HepG2 (cell line): ENCODE measurements at regions not wholly inside any gene's neighbourhood (a gene's known extent, or its start where the extent isn't known, plus 50 kb on each side); places are given as distances from the start of the nearest gene placed in this dataset.
A peak's percentile ranks its signal among the peaks of the same experiment; 100 is the strongest.

ENCODE experiments used
- ATAC-seq: fragments of 200-7000 bp; cut with Tn5 transposase; 3 replicates; pipeline ENCODE4 v1.9.1; 2020; ENCODE audit warnings: mild to moderate bottlenecking, moderate library complexity
- BruUV-seq: library from RNA; stranded (reverse); fragments of 400-500 nt; replicated peaks from 2 replicates; lab custom pipeline; 2021; lab: Mats Ljungman, UMichigan
- CTCF ChIA-PET: fragments of 300-600 bp; formaldehyde crosslinking; extraction: SDS; loops from one replicate; lab custom pipeline; 2021; ENCODE audit warnings: low total read pairs, inconsistent platforms, low intra/inter-chr PET ratio; lab: Yijun Ruan, JAX
- POLR2A ChIA-PET: fragments of 350-600 bp; sonication (Branson Sonifier 250); formaldehyde crosslinking; loops from one replicate; lab custom pipeline; 2020; ENCODE audit warnings: antibody characterized with exemption, inconsistent platforms; lab: Yijun Ruan, JAX
- DNase-seq: peaks from one replicate; pipeline ENCODE4 v3.0.0-alpha.2; 2015; ENCODE audit warnings: low spot score
- FAIRE-seq: peaks from 3 replicates; lab custom pipeline; 2011; peaks lifted over from hg19 to GRCh38; lab: Jason Lieb, UNC
- H2AFZ ChIP-seq: one replicate; pipeline ENCODE4 v1.6.1; 2011; ENCODE audit warnings: low read length, inconsistent platforms
- H3K27ac ChIP-seq: fragments of 300-600 bp; 3 replicates; pipeline ENCODE4 v1.8.0; 2011; ENCODE audit warnings: mixed run types, mild to moderate bottlenecking, mixed read lengths, low read length, inconsistent platforms; ENCODE audit not compliant: insufficient read depth; ENCODE audit errors: extremely low read length
- H3K27me3 ChIP-seq, 2 experiments: fragments of 200-600 bp in 1 of 2; 2 replicates in 1 of 2; 3 replicates in 1 of 2; pipeline versions ENCODE4 v1.6.0 to v1.8.0; 2011; ENCODE audit warnings: low read length in 2 of 2, mild to moderate bottlenecking in 2 of 2, moderate library complexity in 2 of 2, inconsistent platforms in 1 of 2; ENCODE audit not compliant: insufficient read depth in 2 of 2, control insufficient read depth in 1 of 2
- H3K36me3 ChIP-seq, 2 experiments: fragments of 200-600 bp in 1 of 2; replicated peaks in 1 of 2; 2 replicates in 1 of 2; 3 replicates in 1 of 2; pipeline versions ENCODE4 v1.5.1 to v1.8.0; 2011; ENCODE audit warnings: low read length in 2 of 2, inconsistent platforms in 1 of 2; ENCODE audit not compliant: insufficient read depth in 2 of 2, control insufficient read depth in 1 of 2
- H3K4me1 ChIP-seq: 2 replicates; pipeline ENCODE4 v1.5.1; 2012; ENCODE audit warnings: low read length, inconsistent platforms; ENCODE audit not compliant: insufficient read depth
- H3K4me2 ChIP-seq: 2 replicates; pipeline ENCODE4 v1.6.0; 2011; ENCODE audit warnings: low read depth, low read length, inconsistent platforms
- H3K4me3 ChIP-seq, 3 experiments: fragments of 200-600 bp in 1 of 3; sonication (generic), shearing (Covaris generic) in 1 of 3; replicated peaks in 1 of 3; 2 replicates each; pipeline ENCODE4 v1.5.1; 2011 to 2016; ENCODE audit warnings: low read length in 3 of 3, inconsistent platforms in 2 of 3, low read depth in 2 of 3, mild to moderate bottlenecking in 2 of 3, control low read depth in 1 of 3, mixed read lengths in 1 of 3; ENCODE audit not compliant: insufficient read depth in 1 of 3
- H3K79me2 ChIP-seq: one replicate; pipeline ENCODE4 v1.6.1; 2011; ENCODE audit warnings: low read length, inconsistent platforms; ENCODE audit not compliant: insufficient read depth
- H3K9ac ChIP-seq: 2 replicates; pipeline ENCODE4 v1.6.0; 2011; ENCODE audit warnings: mild to moderate bottlenecking, low read depth, low read length, inconsistent platforms; ENCODE audit not compliant: insufficient read depth
- H3K9me3 ChIP-seq: 2 replicates; pipeline ENCODE4 v1.5.1; 2012; ENCODE audit warnings: mild to moderate bottlenecking, low read length
- H4K20me1 ChIP-seq: 2 replicates; pipeline ENCODE4 v1.6.0; 2011; ENCODE audit warnings: inconsistent platforms, mild to moderate bottlenecking, low read length, moderate library complexity; ENCODE audit not compliant: insufficient read depth
- DPF2 ChIP-seq: sonication (generic); formaldehyde crosslinking; IDR thresholded peaks from 2 replicates; pipeline ENCODE4 v1.4.0; 2020; ENCODE audit warnings: mild to moderate bottlenecking, low read depth, missing genetic modification reagents, borderline replicate concordance
- GLI4 ChIP-seq: sonication (generic); formaldehyde crosslinking; IDR thresholded peaks from 2 replicates; pipeline ENCODE4 v1.5.1; 2020; ENCODE audit warnings: missing genetic modification reagents, mild to moderate bottlenecking, moderate library complexity, borderline replicate concordance
- KAT2B ChIP-seq: fragments of 150-350 bp; IDR thresholded peaks from 2 replicates; pipeline ENCODE4 v1.6.1; 2014; ENCODE audit warnings: low read depth, low read length, borderline replicate concordance
- KLF9 ChIP-seq: IDR thresholded peaks from 2 replicates; pipeline ENCODE4 v1.6.1; 2016; ENCODE audit warnings: low read depth
- MBD4 ChIP-seq: IDR thresholded peaks from 2 replicates; pipeline ENCODE4 v1.6.1; 2012; ENCODE audit warnings: low read length, inconsistent platforms, borderline replicate concordance
- RFX3 ChIP-seq: IDR thresholded peaks from 2 replicates; pipeline ENCODE4 v1.6.1; 2016; ENCODE audit warnings: missing biosample characterization, missing genetic modification reagents
- SSRP1 ChIP-seq: IDR thresholded peaks from 2 replicates; pipeline ENCODE4 v1.6.1; 2016; ENCODE audit warnings: control low read depth
- STAG1 ChIP-seq: sonication (generic); formaldehyde crosslinking; IDR thresholded peaks from 2 replicates; pipeline ENCODE4 v1.4.0; 2020; ENCODE audit warnings: missing genetic modification reagents
- ZBTB21 ChIP-seq: sonication (generic); formaldehyde crosslinking; IDR thresholded peaks from 2 replicates; pipeline ENCODE4 v1.4.0; 2020; ENCODE audit warnings: missing genetic modification reagents
- ZNF251 ChIP-seq: sonication (generic); formaldehyde crosslinking; IDR thresholded peaks from 2 replicates; pipeline ENCODE4 v1.9.0; 2021; ENCODE audit warnings: mild to moderate bottlenecking, missing genetic modification reagents
- ZNF441 ChIP-seq: sonication (generic); formaldehyde crosslinking; IDR thresholded peaks from 2 replicates; pipeline ENCODE4 v1.7.0; 2021; ENCODE audit warnings: missing genetic modification reagents, borderline replicate concordance
- WGBS: methylation state at CpG from one replicate; pipeline ENCODE4 v1.1.6; 2017; ENCODE audit warnings: low lambda C conversion rate; 5-methylcytosine and 5-hydroxymethylcytosine counted together
- in situ Hi-C: cut with HindIII; loops from 2 replicates; pipeline ENCODE4 v1.10.0; 2017; ENCODE audit warnings: low pct_unique_long_range_greater_than_20kb; ENCODE audit not compliant: extremely low pct_ligation_motif_present
- intact Hi-C: fragments of 100-400 bp; cut with micrococcal nuclease; formaldehyde crosslinking; loops from one replicate; pipeline ENCODE4 v1.10.0; 2022; ENCODE audit not compliant: unreplicated experiment
- TF ChIP-seq, protein P1 (sequence below): sonication (generic); formaldehyde crosslinking; IDR thresholded peaks from 2 replicates; pipeline ENCODE4 v1.4.0; 2020; ENCODE audit warnings: missing genetic modification reagents
- TF ChIP-seq, protein P2 (sequence below): sonication (generic); formaldehyde crosslinking; IDR thresholded peaks from 2 replicates; pipeline ENCODE4 v1.4.0; 2020; ENCODE audit warnings: mild to moderate bottlenecking, missing genetic modification reagents
- TF ChIP-seq, protein P3 (sequence below): IDR thresholded peaks from 2 replicates; pipeline ENCODE4 v1.6.1; 2016; ENCODE audit warnings: mild to moderate bottlenecking
- TF ChIP-seq, protein P4 (sequence below): sonication (generic); formaldehyde crosslinking; IDR thresholded peaks from 2 replicates; pipeline ENCODE4 v1.4.0; 2020; ENCODE audit warnings: missing genetic modification reagents, borderline replicate concordance

DNA sequence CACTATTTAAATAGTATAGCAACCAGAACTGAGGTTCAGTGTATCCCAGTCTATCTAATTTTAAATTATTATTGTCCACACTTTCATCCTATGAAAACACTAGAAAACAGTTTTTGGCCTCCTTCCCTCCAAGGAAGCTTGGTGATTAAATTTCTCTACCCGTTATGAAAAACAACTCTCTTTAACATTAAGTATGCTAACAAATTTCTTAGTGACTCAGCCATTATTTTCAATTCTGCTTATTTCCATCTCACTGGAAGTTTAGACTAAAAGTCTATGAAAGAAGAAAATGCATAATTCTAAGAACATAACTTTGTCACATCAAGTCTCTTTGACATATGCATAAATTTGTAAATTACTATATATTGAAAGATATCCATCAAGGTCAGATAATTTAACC, 185.2 kb downstream of the NSUN3 start (continued):
- TF ChIP-seq, protein P1, sequence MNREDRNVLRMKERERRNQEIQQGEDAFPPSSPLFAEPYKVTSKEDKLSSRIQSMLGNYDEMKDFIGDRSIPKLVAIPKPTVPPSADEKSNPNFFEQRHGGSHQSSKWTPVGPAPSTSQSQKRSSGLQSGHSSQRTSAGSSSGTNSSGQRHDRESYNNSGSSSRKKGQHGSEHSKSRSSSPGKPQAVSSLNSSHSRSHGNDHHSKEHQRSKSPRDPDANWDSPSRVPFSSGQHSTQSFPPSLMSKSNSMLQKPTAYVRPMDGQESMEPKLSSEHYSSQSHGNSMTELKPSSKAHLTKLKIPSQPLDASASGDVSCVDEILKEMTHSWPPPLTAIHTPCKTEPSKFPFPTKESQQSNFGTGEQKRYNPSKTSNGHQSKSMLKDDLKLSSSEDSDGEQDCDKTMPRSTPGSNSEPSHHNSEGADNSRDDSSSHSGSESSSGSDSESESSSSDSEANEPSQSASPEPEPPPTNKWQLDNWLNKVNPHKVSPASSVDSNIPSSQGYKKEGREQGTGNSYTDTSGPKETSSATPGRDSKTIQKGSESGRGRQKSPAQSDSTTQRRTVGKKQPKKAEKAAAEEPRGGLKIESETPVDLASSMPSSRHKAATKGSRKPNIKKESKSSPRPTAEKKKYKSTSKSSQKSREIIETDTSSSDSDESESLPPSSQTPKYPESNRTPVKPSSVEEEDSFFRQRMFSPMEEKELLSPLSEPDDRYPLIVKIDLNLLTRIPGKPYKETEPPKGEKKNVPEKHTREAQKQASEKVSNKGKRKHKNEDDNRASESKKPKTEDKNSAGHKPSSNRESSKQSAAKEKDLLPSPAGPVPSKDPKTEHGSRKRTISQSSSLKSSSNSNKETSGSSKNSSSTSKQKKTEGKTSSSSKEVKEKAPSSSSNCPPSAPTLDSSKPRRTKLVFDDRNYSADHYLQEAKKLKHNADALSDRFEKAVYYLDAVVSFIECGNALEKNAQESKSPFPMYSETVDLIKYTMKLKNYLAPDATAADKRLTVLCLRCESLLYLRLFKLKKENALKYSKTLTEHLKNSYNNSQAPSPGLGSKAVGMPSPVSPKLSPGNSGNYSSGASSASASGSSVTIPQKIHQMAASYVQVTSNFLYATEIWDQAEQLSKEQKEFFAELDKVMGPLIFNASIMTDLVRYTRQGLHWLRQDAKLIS (CRISPR knock-in tag), result no peak

DNA sequence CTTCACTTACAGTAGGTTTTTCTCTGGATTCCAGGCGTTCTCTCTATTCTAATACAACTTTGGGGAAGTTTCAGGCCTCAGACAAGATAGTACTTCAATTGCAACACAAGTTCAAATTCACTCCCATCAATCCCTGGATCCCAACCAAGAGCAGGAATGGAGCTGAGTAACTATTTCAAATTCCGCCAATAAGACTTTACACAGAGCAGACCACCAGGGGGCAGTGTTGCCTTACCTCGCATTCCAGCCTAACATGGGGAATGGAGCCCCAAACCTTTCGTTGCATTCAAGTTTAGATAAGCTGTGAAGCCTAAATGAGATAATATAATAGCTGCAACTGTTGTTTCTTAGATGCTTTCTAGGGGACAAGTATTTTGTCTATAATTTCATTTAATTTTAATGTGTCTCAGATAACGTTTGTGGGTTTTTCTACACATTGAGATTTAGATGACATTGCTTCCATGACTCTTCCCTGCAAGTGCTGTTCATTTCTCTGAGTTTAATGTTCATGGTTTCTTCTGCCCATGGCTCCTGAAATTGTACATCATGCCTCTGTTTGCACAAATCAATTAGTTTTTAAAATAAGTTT, 186.7 kb downstream of the NSUN3 start:
- FAIRE-seq (peak; percentile 81), ATAC-seq (peak; percentile 90), DNase-seq (peak; percentile 44)
- POLR2A ChIA-PET, result no interaction called here
- no peaks in the 10 kb centered on the region for H3K79me2 ChIP-seq
- intact Hi-C loops (loop anchor here (1.0 to 10.0 kb wide), 5 partner anchors 37 to 933 kb away; no protein-coding TSS in a partner anchor), in situ Hi-C loops (no loop called here)
- no peaks in the 10 kb centered on the region for H3K9me3 ChIP-seq
- H3K27me3 ChIP-seq, result no peaks in the 10 kb centered on the region; a peak in 1 of 5 replicates
- H2AFZ ChIP-seq, result no peak overlapping the region
- H3K27ac ChIP-seq, result no peak overlapping the region
- CTCF ChIA-PET, result interaction anchor here (2.3 kb wide), 1 partner anchor 467 kb away, joined by 8 read pairs; no protein-coding TSS in a partner anchor
- 3% methylated on average over 5 of the region's 5 CpGs for WGBS
- 0 out of 2 replicates have a peak, but pooled peaks cover 10% of the 10 kb centered on the region for H3K4me1 ChIP-seq
- H3K4me3 ChIP-seq, result no peak overlapping the region
- no peak overlapping the region for H3K9ac ChIP-seq
- no peaks in the 10 kb centered on the region for H3K36me3 ChIP-seq
- no peaks in the 10 kb centered on the region for H4K20me1 ChIP-seq
- no peak overlapping the region for H3K4me2 ChIP-seq
- no TSS peak for BruUV-seq
- no peak for TF ChIP-seq KAT2B
- TF ChIP-seq, protein P2, sequence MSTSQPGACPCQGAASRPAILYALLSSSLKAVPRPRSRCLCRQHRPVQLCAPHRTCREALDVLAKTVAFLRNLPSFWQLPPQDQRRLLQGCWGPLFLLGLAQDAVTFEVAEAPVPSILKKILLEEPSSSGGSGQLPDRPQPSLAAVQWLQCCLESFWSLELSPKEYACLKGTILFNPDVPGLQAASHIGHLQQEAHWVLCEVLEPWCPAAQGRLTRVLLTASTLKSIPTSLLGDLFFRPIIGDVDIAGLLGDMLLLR (CRISPR knock-in tag), result no peak
- TF ChIP-seq SSRP1, result no peak
- TF ChIP-seq KLF9 (CRISPR knock-in tag), result no peak
- TF ChIP-seq GLI4 (CRISPR knock-in tag), result no peak
- TF ChIP-seq ZBTB21 (CRISPR knock-in tag), result no peak
- TF ChIP-seq, protein P3, sequence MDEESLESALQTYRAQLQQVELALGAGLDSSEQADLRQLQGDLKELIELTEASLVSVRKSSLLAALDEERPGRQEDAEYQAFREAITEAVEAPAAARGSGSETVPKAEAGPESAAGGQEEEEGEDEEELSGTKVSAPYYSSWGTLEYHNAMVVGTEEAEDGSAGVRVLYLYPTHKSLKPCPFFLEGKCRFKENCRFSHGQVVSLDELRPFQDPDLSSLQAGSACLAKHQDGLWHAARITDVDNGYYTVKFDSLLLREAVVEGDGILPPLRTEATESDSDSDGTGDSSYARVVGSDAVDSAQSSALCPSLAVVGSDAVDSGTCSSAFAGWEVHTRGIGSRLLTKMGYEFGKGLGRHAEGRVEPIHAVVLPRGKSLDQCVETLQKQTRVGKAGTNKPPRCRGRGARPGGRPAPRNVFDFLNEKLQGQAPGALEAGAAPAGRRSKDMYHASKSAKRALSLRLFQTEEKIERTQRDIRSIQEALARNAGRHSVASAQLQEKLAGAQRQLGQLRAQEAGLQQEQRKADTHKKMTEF (CRISPR knock-in tag), result no peak
- no peak for TF ChIP-seq RFX3 (CRISPR knock-in tag)
- TF ChIP-seq STAG1 (CRISPR knock-in tag), result peak; percentile 87
- 0 out of 2 replicates have a peak, but pooled peaks have one; percentile 35 for TF ChIP-seq ZNF441
- no peak for TF ChIP-seq DPF2 (CRISPR knock-in tag)
- TF ChIP-seq MBD4, result no peak
- no peak for TF ChIP-seq ZNF251 (CRISPR knock-in tag)
- TF ChIP-seq, protein P4, sequence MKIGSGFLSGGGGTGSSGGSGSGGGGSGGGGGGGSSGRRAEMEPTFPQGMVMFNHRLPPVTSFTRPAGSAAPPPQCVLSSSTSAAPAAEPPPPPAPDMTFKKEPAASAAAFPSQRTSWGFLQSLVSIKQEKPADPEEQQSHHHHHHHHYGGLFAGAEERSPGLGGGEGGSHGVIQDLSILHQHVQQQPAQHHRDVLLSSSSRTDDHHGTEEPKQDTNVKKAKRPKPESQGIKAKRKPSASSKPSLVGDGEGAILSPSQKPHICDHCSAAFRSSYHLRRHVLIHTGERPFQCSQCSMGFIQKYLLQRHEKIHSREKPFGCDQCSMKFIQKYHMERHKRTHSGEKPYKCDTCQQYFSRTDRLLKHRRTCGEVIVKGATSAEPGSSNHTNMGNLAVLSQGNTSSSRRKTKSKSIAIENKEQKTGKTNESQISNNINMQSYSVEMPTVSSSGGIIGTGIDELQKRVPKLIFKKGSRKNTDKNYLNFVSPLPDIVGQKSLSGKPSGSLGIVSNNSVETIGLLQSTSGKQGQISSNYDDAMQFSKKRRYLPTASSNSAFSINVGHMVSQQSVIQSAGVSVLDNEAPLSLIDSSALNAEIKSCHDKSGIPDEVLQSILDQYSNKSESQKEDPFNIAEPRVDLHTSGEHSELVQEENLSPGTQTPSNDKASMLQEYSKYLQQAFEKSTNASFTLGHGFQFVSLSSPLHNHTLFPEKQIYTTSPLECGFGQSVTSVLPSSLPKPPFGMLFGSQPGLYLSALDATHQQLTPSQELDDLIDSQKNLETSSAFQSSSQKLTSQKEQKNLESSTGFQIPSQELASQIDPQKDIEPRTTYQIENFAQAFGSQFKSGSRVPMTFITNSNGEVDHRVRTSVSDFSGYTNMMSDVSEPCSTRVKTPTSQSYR (CRISPR knock-in tag), result no peak
